HL-60 (cell line): ENCODE measurements at regions not wholly inside any gene's neighbourhood (a gene's known extent, or its start where the extent isn't known, plus 50 kb on each side); places are given as distances from the start of the nearest gene placed in this dataset.

Experiments
- GABPA ChIP-seq: IDR thresholded peaks from 2 replicates; pipeline ENCODE4 v1.6.1; 2012; ENCODE audit warnings: low read depth
- POLR2AphosphoS5 ChIP-seq: IDR thresholded peaks from 2 replicates; pipeline ENCODE4 v1.6.1; 2012; ENCODE audit warnings: low read depth
- TF ChIP-seq, protein P1 (sequence below): IDR thresholded peaks from one replicate; pipeline ENCODE4 v1.5.1; 2011; ENCODE audit warnings: low read length, control low read depth, inconsistent platforms; ENCODE audit not compliant: insufficient read depth

DNA sequence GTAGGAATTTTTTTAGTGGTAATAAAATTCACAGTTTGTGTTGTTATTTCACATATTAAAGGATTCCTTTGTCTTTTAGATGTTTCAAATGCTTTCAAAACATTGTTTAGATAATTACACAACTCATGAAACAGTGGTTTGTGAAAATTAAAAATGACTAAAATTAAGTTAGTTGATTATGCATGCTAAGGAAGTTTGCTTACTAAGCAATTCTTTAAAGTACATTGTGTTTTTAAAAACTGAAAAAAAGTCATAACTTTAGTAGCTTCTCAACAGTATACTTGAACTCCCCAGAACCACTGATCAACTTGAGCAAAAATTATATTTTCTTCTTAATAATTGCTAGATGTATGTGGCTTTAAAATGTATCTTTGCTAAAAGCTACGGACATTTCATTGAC, 298.4 kb upstream of the MC4R start:
- TF ChIP-seq, protein P1, sequence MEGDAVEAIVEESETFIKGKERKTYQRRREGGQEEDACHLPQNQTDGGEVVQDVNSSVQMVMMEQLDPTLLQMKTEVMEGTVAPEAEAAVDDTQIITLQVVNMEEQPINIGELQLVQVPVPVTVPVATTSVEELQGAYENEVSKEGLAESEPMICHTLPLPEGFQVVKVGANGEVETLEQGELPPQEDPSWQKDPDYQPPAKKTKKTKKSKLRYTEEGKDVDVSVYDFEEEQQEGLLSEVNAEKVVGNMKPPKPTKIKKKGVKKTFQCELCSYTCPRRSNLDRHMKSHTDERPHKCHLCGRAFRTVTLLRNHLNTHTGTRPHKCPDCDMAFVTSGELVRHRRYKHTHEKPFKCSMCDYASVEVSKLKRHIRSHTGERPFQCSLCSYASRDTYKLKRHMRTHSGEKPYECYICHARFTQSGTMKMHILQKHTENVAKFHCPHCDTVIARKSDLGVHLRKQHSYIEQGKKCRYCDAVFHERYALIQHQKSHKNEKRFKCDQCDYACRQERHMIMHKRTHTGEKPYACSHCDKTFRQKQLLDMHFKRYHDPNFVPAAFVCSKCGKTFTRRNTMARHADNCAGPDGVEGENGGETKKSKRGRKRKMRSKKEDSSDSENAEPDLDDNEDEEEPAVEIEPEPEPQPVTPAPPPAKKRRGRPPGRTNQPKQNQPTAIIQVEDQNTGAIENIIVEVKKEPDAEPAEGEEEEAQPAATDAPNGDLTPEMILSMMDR, result no peak
- TF ChIP-seq POLR2AphosphoS5, result no peak
- no peak for TF ChIP-seq GABPA
